ENCODE measurements at regions not wholly inside any gene's neighbourhood (a gene's known extent, or its start where the extent isn't known, plus 50 kb on each side); places are given as distances from the start of the nearest gene placed in this dataset.

DNA sequence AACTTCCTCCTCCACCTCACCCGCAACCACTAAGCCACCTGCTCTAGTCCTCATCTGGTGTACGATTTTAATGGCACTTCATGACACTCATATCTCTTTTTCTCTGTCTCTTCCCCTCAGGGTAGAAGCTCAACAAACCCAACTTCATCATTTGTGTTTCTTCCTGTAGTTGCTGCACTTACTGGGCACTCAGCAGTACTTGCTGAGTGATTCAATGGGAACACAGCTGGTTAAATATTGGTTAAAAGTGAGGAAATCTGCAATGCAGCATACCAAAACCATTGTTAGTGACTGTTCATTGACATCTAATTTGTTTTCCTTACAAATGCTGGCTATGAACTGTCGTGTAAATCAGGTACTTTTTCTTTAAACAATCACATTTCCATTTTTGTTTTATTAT is 541.1 kb upstream of the PRMT6 start:
- Histone ChIP-seq H3K27ac (replicated peaks) (no peak overlapping the region), H3K27me3 (ENCODE audit: insufficient read depth, poor library complexity, severe bottlenecking) (no peaks in the 10 kb centered on the region), H3K4me3 (replicated peaks; ENCODE audit: insufficient read depth, low read length) (no peak overlapping the region)
- no peak for DNase-seq (ENCODE audit: low read depth in 1 of 2, low spot score in 1 of 2)
- TF ChIP-seq SPI1 (IDR thresholded peaks at IDR 0.05; ENCODE audit: borderline replicate concordance, low read depth) (no peak), GABPA (IDR thresholded peaks at IDR 0.05; ENCODE audit: low read depth) (no peak), REST (IDR thresholded peaks at IDR 0.05; ENCODE audit: insufficient replicate concordance, low read depth) (no peak), POLR2AphosphoS5 (IDR thresholded peaks at IDR 0.05; ENCODE audit: low read depth) (no peak)

GRCh38 chr1:106517224-106517623 is 539.2 kb upstream of the PRMT6 start:
- no peak for TF ChIP-seq CTCF (IDR thresholded peaks at IDR 0.05; ENCODE audit: insufficient read depth, low read length)
- no peak for TF ChIP-seq GABPA (IDR thresholded peaks at IDR 0.05; ENCODE audit: low read depth)
- no peak for TF ChIP-seq REST (IDR thresholded peaks at IDR 0.05; ENCODE audit: insufficient replicate concordance, low read depth)
- no peak for TF ChIP-seq POLR2AphosphoS5 (IDR thresholded peaks at IDR 0.05; ENCODE audit: low read depth)
- TF ChIP-seq SPI1 (IDR thresholded peaks at IDR 0.05; ENCODE audit: borderline replicate concordance, low read depth): no peak
- no peak for DNase-seq (ENCODE audit: low read depth in 1 of 2, low spot score in 1 of 2)
- H3K27me3 ChIP-seq (ENCODE audit: insufficient read depth, poor library complexity, severe bottlenecking): no peaks in the 10 kb centered on the region
- no peak overlapping the region for H3K27ac ChIP-seq (replicated peaks)
- no peak overlapping the region for H3K4me3 ChIP-seq (replicated peaks; ENCODE audit: insufficient read depth, low read length)

DNA sequence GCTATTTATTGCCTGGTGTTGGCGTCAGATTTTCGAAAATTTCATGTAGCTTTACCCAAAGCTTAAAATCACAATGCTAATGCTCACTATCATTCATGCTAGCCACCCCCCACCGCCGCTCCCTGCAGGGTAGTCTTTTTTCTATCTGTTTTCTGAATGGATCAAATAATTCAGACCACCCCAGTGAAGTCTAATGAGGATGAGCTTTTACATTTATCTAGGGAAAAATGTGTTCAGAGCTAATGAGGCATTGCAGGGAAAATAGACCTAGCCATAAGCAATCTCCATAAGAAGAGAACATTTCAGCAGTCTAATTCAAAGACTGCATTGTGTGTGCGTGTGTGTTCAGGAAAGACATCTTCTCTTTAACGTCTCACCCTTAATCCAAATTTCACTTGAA is 533.0 kb upstream of the PRMT6 start:
- Histone ChIP-seq H3K27ac (replicated peaks) (no peak overlapping the region), H3K27me3 (ENCODE audit: insufficient read depth, poor library complexity, severe bottlenecking) (no peaks in the 10 kb centered on the region), H3K4me3 (replicated peaks; ENCODE audit: insufficient read depth, low read length) (no peak overlapping the region)
- TF ChIP-seq REST (IDR thresholded peaks at IDR 0.05; ENCODE audit: insufficient replicate concordance, low read depth): no peak
- no peak for TF ChIP-seq GABPA (IDR thresholded peaks at IDR 0.05; ENCODE audit: low read depth)
- DNase-seq (ENCODE audit: low read depth in 1 of 2, low spot score in 1 of 2): no peak

DNA sequence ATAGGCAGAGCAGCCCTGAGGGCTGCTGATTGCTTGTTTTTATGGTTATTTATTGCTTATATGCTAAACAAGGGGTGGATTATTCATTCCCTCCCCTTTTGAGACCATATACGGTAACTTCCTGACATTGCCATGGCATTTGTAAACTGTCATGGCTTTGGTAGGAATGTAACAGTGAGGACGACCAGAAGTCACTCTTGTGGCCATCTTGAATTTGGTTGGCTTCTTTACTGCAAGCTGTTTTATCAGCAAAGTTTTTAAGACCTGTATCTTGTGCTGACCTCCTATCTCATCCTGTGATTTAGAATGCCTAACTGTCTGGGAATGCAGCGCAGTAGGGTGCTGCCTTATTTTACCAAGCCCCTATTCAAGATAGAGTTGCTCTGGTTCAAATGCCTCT is 531.8 kb upstream of the PRMT6 start:
- Histone ChIP-seq H3K27ac (replicated peaks) (no peak overlapping the region), H3K4me3 (replicated peaks; ENCODE audit: insufficient read depth, low read length) (no peak overlapping the region), H3K27me3 (ENCODE audit: insufficient read depth, poor library complexity, severe bottlenecking) (no peaks in the 10 kb centered on the region)
- no peak for DNase-seq (ENCODE audit: low read depth in 1 of 2, low spot score in 1 of 2)
- TF ChIP-seq REST (IDR thresholded peaks at IDR 0.05; ENCODE audit: insufficient replicate concordance, low read depth): no peak
- no peak for TF ChIP-seq GABPA (IDR thresholded peaks at IDR 0.05; ENCODE audit: low read depth)
- TF ChIP-seq CTCF (IDR thresholded peaks at IDR 0.05; ENCODE audit: insufficient read depth, low read length): no peak
- TF ChIP-seq POLR2AphosphoS5 (IDR thresholded peaks at IDR 0.05; ENCODE audit: low read depth): no peak
- no peak for TF ChIP-seq SPI1 (IDR thresholded peaks at IDR 0.05; ENCODE audit: borderline replicate concordance, low read depth)
